ENCODE measurements at regions not wholly inside any gene's neighbourhood (a gene's known extent, or its start where the extent isn't known, plus 50 kb on each side); places are given as distances from the start of the nearest gene placed in this dataset.

- Histone ChIP-seq H3K27me3 (no peaks in the 10 kb centered on the region), H3K36me3 (no peaks in the 10 kb centered on the region), H3K27ac (peak overlapping the region in 1 of 4 donors; percentile 5), H3K4me1 (peaks cover 0 to 60% (median 39%) of the 10 kb centered on the region in 4 donors), H3K9me3 (no peaks in the 10 kb centered on the region), H3K4me3 (no peak overlapping the region)
- DNase-seq, result no peak
- TF ChIP-seq POLR2A (IDR thresholded peaks at IDR 0.05) (no peak), EP300 (IDR thresholded peaks at IDR 0.05) (no peak), POLR2AphosphoS5 (IDR thresholded peaks at IDR 0.05) (no peak)
- TF ChIP-seq, protein P1, sequence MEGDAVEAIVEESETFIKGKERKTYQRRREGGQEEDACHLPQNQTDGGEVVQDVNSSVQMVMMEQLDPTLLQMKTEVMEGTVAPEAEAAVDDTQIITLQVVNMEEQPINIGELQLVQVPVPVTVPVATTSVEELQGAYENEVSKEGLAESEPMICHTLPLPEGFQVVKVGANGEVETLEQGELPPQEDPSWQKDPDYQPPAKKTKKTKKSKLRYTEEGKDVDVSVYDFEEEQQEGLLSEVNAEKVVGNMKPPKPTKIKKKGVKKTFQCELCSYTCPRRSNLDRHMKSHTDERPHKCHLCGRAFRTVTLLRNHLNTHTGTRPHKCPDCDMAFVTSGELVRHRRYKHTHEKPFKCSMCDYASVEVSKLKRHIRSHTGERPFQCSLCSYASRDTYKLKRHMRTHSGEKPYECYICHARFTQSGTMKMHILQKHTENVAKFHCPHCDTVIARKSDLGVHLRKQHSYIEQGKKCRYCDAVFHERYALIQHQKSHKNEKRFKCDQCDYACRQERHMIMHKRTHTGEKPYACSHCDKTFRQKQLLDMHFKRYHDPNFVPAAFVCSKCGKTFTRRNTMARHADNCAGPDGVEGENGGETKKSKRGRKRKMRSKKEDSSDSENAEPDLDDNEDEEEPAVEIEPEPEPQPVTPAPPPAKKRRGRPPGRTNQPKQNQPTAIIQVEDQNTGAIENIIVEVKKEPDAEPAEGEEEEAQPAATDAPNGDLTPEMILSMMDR (IDR thresholded peaks at IDR 0.05), result no peak
- 7 to 35% methylated on average over 7 of the region's 7 CpGs for WGBS, 2 donors
- intact Hi-C loops (cut with DNase I), result loop anchor here (5.0 kb wide), 1 partner anchor 1023 kb away; the partner anchor contains the start of gene MKKS
Observed at GRCh38 chr20:11454966-11455799, 462.5 kb upstream of the BTBD3 start.

DNA sequence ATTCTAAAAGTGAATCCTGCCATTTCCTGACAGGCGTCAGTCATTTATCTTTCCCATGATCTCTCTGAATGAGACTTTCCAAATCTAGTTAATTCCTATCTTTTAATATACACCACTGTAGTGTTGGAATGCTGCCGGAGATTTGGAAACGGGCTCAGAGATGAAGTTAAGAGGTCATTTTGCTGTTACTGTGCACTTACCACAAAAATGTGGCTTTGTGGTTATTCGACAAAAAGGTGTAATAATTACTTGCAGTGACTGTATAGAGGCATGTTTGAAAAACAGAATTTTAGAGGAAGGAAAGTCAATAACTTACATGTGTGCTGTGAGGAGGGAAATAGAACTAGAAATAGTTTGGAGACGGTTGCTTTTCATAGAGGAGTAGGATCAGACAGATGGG is 460.2 kb upstream of the BTBD3 start:
- Histone ChIP-seq H3K4me1 (peaks cover 0 to 46% (median 28%) of the 10 kb centered on the region in 4 donors), H3K4me3 (no peak overlapping the region), H3K9me3 (no peaks in the 10 kb centered on the region), H3K27me3 (no peaks in the 10 kb centered on the region), H3K36me3 (no peaks in the 10 kb centered on the region), H3K27ac (no peak overlapping the region)
- no peak for TF ChIP-seq POLR2A (IDR thresholded peaks at IDR 0.05)
- no peak for TF ChIP-seq EP300 (IDR thresholded peaks at IDR 0.05)
- TF ChIP-seq, protein P1 (IDR thresholded peaks at IDR 0.05), result no peak
- TF ChIP-seq POLR2AphosphoS5 (IDR thresholded peaks at IDR 0.05), result no peak
- WGBS, 2 donors, result 54 to 86% methylated on average over 5 of the region's 5 CpGs
- intact Hi-C loops (cut with DNase I), result no loop called here
- no peak for DNase-seq

DNA sequence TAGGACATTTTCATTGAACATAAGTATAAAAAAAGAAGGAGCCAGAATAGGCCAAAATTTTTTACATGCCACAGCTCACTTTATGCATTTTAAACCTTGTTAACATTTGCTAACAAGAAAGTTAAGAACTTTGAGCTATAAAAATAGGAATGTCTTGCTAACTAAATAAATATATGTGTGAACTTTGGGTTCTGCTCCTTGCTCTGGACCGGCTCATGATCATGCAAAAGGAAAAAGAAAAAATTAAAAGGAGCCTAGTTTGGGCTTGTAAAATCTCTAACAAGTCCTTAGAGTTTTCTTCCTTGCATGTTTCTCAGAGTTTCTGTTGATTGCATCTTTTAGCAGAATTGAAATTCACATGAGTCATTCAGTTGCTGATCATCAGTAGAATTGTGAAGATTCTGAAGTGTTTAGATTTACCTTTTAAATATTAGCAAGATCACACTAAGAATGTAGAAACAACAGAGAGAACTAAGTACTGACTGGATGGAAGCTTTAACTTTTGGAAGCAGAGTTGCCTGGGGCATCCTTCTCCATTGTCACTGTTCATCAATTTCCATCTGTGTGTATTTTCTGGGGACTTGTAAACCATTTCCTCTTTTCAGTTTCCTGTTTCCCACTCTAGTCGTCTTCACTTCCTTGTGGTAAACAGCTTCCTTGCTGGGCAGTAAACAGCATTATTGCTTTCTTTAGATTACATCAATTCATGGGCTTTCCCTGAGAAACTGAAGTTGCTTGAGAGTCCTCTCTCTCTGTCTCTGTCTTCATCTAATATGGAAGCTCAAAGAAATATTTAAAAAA is 458.4 kb upstream of the BTBD3 start:
- WGBS, 2 donors, result 8 to 34% methylated on average over 2 of the region's 2 CpGs
- Histone ChIP-seq H3K4me1 (peaks cover 0 to 40% (median 23%) of the 10 kb centered on the region in 4 donors), H3K36me3 (no peaks in the 10 kb centered on the region), H3K27ac (peak overlapping the region in 1 of 4 donors; percentile 48), H3K27me3 (no peaks in the 10 kb centered on the region), H3K9me3 (no peaks in the 10 kb centered on the region), H3K4me3 (no peak overlapping the region)
- intact Hi-C loops (cut with DNase I), result no loop called here
- no peak for DNase-seq
- TF ChIP-seq POLR2AphosphoS5 (IDR thresholded peaks at IDR 0.05) (no peak), POLR2A (IDR thresholded peaks at IDR 0.05) (no peak), EP300 (IDR thresholded peaks at IDR 0.05) (no peak)
- TF ChIP-seq, protein P1 (IDR thresholded peaks at IDR 0.05), result no peak

- Histone ChIP-seq H3K4me3 (no peak overlapping the region), H3K9me3 (no peaks in the 10 kb centered on the region), H3K36me3 (no peaks in the 10 kb centered on the region), H3K27me3 (no peaks in the 10 kb centered on the region), H3K27ac (no peak overlapping the region), H3K4me1 (peaks cover 0 to 18% (median 6%) of the 10 kb centered on the region in 4 donors)
- DNase-seq, result no peak
- TF ChIP-seq EP300 (IDR thresholded peaks at IDR 0.05), result no peak
- no peak for TF ChIP-seq POLR2A (IDR thresholded peaks at IDR 0.05)
- TF ChIP-seq, protein P1 (IDR thresholded peaks at IDR 0.05), result no peak
- no peak for TF ChIP-seq POLR2AphosphoS5 (IDR thresholded peaks at IDR 0.05)
- intact Hi-C loops (cut with DNase I), result no loop called here
Observed at GRCh38 chr20:11467436-11467835, 450.3 kb upstream of the BTBD3 start.

Measured in sigmoid colon (tissue), 6 donors.